ENCODE measurements at regions not wholly inside any gene's neighbourhood (a gene's known extent, or its start where the extent isn't known, plus 50 kb on each side); places are given as distances from the start of the nearest gene placed in this dataset.

DNA sequence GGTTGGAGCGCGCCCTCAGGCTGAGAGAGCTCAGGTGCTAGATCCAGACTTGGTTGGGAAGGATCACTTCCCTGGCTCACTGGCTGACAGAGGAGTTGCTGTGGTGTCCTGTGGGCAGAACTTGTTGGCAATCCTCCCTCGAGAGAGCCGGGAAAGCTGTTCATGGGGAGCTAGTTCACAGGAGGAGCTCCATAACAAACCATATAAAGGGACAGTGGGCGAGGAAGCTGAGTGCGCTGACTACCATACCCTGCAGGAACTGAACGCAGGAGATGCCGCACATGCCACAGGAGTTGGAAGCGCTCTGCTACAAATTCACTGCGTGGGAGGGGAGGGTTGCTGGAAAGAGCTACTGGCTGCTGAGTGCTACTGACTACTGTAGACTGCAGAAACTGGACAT, 243.2 kb downstream of the OGFRL1 start:
- DNase-seq = no peak

DNA sequence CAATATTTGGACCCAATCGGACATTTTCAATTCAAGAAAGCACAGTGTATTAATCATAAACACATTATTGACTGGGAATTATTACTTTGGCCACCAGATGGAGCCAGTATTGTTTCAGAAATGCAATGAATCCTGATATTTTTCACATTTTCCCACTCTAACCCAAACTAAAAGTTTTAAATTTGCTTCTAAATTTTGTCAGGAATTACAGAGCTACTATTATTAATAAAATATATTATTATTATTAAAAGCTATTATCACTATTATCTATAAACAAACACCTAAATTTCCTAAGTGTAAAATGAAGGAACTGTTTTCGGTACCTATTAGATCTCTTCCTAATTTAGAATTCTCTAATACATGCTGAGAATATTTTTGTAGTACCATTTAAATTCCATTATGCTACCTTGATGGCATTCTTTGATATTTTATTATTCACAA, 245.3 kb downstream of the OGFRL1 start:
- peak; percentile 8 for DNase-seq

DNA sequence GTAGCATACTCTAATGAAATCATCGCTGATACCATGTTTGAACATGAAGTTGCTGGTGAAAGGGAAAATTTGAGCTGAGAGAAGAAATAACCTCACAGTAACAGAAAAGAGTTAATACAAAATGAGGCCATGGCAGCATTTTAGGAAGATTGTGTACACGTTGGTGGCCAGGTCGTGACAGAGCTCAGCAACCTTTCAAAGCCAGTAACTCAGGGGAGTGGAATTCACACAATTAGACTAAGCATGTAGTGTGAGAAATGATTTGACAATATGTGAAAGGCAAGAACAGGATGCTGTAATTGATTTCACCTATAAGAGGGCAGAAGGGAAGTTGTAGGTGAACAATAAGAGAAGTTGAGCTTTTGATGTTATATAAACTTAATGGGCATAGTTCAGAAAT, 246.3 kb downstream of the OGFRL1 start:
- no peak for DNase-seq

DNA sequence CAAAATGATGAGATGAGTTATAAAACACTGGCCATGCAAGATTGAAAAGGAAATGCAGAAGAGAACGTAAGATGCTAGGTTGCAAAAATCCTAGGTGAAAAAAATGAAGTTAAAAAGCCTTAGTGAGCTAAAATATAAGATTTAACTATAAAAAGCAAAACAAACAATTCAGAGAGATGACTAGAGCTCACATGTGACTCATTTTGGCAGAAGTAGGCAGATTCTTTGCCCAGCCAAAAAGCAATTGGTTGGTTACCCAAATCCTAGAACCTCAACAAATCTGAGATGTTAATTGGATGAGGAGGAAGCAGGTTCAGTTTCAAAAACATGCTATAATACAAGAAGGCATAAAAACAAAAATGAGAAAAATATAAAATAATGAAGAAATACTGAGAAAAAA, 249.1 kb downstream of the OGFRL1 start:
- no peak for DNase-seq

DNA sequence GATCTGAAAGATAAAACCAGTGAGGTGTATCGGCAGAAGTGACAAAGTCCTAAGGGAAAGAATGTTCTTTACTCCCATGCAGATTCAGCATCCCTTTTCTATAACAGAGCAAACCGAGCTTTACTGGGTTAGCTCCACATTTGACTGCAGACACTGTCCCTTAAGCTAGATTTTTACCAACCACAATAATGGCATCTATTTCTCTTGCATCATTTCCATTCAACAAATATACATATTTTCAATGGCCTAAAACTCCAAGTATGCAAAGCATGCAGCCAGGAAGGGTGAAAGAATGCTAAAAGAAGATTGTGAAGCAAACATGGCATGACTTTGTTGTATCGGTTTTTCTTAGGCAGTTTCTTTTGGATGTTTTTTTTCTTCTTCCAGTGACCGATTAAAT, 255.4 kb downstream of the OGFRL1 start:
- no peak for DNase-seq

DNA sequence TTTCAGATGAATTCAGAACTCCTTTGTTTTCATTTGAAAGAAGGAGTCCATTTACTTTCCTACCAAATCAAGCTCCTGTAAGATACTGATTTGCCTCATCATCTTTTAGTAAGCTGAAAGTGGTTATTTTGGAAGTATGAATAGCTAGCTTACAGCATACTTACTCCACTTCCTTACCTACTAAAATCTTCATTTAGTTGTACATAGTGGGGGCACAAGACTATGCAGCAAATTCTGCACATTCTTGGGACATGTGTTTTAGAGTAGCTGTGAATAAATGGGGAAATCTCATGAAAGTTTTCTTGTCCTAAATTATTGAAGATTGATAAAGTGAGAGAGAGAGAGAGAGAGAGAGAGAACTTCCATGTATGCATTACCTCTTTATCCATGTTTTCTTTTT, 256.3 kb downstream of the OGFRL1 start:
- DNase-seq = no peak

DNA sequence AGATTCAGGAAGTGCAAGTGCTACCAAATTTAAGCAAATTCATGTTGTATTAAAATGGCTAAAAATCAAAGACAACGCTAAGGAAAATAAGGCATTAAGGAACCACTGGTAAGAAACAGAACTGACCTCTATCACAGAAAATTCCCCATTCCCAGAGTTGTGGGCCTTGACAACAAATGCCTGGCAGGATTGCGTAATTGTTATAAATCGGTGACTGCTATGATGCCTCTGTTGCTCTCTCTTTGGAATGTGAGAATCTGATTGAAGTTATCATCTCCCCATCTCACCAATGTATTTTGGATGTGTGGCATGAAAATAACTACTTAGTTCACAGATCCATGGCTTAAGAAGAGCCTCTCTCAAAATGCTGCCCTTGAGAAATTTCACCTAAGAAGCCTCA, 257.3 kb downstream of the OGFRL1 start:
- DNase-seq = no peak

DNA sequence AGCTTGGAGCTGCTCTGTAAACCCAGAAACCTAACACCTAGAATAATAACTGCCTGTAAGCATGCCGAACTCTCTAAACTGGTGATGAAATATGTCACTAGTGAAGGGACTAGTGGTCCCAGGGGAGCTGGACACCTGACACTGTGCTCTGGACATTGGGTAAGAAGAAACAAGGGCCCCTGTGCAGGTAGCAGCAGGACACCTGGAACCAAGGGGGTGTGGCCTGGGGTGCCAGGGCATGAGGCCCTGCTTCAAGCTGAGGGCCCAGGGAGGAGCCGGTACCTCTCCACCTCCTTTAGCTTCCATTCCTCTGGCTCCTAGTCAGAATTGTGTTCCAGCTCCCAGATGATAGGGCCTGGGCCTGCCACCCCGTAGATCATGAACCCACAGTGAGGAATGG, 263.2 kb downstream of the OGFRL1 start:
- no peak for DNase-seq

DNA sequence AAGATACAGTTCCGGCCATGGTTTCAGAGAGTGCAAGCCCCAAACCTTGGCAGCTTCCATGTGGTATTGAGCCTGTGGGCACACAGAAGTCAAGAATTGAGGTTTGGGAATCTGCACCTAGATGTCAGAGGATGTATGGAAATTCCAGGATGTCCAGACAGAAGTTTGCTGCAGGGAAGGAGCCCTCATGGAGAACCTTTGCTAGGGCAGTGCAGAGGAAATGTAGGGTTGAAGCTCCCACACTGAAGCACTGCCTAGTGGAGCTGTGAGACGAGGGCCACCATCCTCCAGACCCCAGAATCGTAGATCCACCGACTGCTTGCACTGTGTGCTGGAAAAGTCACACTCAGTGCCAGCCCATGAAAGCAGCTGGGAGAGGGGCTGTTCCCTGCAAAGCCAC, 267.5 kb downstream of the OGFRL1 start:
- DNase-seq = no peak

DNA sequence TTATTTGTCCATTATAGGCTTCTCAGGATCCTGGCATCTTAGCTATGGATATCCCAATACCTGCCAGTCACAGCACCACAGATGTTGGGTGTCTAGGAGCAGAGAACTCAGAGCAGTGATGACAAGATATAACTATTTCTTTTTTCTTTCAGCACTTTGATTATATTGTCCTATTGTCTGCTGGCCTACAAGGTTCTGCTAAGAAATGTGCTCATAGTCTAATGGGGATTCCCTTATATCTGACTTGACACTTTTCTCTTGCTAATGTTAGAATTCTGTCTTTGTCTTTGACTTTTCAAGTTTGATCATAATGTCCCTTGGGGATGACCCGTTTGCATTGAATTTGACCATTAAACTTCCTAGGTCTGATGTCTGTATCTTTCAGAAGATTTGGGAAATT, 270.4 kb downstream of the OGFRL1 start:
- DNase-seq = no peak

DNA sequence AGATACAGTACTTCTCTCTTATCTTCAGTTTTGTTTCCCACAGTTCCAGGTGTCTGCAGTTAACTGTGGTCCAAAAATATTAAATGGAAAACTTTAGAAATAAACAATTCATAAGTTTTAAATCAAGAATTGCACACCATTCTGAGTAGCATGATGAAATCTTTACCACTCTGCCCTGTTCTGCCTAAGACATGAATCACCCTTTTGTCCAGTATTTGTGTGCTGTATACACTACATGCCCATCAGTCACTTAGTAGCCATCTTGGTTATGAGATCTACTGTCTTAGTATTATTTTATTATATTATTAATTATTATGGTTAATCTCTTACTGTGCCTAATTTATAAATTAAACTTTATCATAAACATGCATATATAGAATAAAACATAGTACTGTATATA, 279.0 kb downstream of the OGFRL1 start:
- no peak for DNase-seq

DNA sequence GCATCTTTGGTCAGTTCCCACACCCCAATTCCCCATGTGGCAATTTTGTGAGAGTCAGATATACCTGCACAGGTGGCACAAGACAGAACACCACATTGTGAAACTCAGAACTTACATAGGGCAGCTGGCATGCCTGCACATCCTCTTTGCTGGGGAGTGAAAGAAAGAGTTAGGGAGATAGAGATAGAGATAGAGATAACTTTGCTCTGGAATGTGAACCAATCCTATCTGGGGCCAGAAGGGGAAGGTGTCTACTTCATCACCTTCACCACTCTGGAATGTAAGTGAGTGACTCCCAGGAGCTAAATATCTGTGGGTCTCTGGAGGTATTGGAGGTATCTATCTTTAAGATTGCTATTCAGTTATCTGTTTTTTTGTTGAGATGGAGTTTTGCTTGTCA, 289.2 kb downstream of the OGFRL1 start:
- DNase-seq = no peak

DNA sequence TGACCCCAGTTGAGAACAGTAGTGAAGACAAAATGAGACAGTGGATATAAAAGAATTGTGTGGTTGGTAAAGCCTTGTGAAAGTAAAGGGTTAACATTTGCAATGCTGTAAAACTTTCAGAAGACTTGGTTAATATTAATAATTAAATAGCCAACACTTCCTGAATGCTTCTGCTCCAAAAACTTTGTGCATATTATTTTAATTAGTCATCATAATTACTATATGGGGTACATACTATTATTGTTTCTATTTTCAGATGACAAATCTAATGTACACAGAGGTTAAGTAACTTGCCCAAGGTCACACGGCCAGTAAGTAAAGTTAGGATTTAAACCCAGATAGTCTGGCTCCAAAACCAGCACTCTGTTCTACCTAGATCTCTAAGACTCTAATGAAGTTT, 291.3 kb downstream of the OGFRL1 start:
- DNase-seq = no peak

DNA sequence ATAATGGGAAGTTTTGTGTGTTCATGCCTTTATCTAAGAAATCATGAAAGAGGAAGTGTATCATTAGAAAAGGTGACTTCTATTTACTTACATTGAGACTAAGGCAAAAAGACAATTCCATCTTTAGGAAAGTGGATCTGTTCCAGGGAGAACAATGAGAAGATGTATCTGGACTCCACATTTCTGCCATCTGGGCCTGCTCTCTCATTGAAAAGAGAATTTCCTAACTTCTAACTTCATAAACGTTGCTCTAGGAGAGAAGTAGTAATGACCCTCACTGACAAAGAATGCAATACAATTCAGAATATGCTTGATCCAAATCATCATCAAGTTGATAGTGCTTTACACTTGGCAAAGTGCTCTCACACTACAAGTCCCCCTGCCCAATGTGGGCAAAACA, 294.2 kb downstream of the OGFRL1 start:
- no peak for DNase-seq

DNA sequence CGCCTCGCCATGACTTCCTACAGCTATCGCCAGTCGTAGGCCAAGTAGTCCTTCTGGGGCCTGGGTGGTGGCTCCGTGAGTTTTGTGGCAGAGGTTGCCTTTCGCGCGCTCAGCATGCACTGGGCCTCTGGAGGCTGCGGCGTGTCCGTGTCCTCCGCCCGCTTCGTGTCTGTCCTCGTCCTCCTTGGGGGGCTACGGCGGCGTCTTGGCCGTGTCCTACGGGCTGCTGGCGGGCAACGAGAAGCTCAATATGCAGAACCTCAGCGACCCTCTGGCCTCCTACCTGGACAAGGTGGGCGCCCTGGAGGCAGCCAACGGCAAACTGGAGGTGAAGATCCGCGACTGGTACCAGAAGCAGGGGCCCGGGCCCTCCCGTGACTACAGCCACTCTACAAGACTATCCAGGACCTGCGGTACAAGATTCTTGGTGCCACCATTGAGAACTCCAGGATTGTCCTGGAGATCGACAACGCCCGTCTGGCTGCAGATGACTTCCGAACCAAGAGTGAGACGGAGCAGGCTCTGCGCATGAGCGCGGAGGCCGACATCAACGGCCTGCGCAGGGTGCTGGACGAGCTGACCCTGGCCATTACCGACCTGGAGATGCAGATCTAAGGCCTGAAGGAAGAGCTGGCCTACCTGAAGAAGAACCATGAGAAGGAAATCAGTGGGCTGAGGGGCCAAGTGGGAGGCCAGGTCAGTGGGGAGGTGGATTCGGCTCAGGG, 296.3 kb downstream of the OGFRL1 start:
- no peak for DNase-seq

DNA sequence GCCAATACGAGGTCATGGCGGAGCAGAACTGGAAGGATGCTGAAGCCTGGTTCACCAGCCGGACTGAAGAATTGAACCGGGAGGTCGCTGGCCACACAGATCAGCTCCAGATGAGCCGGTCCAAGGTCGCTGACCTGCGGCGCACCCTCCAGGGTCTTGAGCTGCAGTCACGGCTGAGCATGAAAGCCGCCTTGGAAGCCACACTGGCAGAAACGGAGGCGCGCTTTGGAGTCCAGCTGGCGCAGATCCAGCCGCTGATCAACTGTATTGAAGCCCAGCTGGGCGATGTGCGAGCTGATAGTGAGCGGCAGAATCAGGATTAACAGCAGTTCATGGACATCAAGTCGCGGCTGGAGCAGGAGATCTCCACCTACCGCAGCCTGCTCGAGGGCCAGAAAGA, 296.9 kb downstream of the OGFRL1 start:
- DNase-seq = no peak

DNA sequence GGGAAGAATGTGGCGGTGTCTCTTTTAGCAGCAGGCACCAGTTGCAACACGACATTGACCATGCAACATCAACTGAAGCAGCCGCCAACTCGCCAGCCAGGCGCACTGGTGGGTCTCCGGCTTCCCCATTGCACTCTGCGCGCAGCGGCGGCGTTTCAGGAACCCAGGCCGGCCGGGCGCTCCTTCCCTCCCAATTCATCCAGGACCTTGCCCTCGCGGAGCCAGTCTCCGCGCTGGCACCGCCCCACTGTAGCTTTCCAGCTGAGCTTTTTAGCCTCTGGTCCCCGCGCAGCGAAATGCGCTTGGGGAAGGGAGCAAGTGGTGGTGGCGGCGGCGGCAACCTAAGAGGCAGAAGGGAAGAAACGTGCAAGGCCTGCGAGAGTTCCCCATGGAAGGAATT, 297.9 kb upstream of the RIMS1 start:
- no peak for DNase-seq

DNA sequence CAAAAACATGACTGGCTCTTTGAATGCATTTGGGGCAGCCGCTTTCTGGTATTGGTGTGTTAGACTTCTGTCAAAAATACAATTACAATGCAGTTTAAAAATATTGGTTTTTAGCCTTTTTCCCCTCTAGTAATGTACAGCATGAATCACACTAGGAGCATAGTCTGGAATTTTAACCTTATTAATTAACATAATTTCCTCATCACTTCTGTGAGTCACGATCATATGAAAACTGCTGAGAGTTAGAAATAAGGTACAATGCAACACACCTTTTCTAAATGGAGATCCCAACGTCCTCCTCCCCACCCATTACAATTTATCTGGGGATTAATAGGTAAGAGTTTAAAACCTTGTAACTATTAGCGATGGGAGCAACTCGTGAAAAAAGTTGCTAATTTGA, 297.1 kb upstream of the RIMS1 start:
- DNase-seq = no peak

DNA sequence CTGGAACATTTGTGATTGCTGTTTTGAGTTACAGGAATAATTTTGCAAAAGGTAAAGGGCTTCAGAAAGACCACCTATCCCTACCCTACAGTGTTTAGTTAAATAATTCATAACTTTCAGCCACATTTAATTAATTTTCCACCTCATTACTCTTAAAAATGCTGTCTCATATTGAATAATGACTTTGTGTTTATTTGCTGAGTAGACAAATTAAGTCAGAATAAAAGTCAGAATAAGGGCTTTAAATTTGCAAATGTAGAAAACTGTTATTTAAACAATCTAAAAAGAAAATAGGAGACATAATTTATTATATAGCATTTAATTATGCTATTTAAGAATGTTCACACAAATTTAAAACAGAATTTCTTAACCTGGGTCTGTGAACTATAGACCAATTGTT, 293.7 kb upstream of the RIMS1 start:
- DNase-seq = no peak

DNA sequence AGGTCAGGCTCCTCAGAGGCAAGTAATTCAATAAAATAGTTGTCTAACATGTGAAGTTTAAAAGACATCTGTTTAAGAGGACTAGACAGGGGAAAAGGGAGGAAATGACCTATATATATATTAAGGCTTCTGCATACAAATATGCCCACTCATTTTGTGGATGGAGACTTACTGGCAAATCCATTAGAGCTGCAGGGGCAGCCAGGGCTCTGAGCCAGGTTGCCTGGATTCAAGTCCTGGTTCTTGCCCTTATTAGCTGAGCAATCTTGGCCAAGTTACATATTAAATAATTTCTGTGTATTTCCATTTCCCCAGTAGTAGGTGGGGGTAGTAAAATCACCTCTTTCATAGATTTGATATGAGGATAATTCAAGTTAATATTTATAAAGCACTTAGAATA, 287.0 kb upstream of the RIMS1 start:
- no peak for DNase-seq

DNA sequence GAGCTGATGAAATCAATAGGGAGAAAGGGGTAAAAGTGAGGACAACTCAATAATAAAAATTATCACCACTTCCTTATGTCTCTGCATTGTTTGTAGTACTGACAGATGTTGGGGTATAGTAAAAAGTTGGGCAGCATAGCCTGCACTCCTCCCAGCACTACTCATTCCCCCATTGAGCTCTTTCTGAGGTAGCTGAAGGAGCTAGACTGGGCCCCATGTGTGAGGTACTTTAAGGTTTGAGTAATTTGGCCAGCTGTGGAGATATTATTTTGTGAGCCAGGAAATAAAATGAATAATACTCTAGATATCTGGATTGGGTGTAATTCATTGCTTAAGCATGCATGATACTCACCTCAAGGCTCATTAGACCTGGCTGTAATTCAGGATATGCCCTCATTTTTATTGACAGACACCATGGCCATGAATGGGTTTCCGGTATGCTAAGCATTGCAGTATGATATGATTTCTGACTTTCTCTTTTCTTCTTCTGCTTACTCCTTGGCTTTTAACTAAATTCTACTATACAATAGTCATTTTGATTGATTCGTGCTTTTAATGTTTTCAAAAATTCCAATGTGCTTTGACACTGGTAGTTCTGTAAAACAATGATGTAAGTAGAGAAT, 283.9 kb upstream of the RIMS1 start:
- DNase-seq = no peak

DNA sequence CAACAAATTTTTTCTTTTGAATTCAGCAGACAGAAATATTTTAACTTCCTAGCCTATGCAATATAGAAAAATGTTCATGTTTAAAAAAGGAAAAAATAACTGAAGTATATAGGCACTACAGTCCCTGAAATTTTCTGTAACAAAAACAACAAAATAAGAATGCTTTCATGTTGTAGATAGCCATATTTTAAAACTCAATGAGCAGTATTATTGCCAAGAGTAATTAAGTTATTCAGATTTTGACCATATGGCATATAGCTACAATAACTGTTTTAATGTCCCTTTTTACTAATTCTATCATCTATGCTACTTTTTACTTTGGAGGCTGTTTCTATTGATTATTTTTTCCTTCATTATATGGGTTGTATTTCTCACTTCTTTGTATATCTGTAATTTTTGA, 283.3 kb upstream of the RIMS1 start:
- no peak for DNase-seq

DNA sequence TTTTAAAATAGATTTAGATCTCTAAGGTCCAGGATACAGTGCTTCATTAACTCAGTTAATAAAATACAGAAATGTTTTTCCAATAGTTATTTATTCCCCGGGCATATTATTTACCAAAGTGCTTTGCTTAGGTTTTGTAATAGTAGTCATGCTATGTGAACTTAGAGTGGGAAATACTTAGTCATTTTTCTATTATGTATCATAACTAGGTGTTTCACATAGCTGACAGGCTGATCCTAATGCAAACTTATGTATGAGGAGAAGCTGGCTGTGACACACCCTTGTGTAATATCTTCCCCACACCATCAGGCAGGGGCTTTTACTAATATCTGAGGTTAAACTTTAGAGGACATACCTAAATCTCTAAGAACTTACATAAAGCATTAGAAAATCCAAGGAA, 277.7 kb upstream of the RIMS1 start:
- no peak for DNase-seq

DNA sequence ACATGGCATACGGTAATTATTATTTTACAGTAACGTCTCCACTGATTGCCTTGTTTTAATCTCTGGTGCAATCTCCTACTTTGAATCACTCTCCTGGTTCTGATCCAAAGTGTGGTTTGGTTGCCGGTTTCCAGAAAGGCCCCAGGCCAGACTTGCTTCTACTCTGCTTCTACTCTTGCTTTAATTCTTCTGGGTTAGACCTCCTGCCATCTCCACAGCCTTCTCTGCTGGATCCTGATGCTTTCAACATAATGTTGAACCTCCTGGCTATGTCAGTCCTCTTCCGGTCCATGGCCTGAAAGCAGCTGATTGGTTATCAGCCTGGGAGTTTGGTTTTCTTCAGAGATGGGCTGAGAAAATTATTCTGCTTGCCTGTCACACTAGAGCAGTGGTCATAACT, 266.5 kb upstream of the RIMS1 start:
- DNase-seq = no peak

DNA sequence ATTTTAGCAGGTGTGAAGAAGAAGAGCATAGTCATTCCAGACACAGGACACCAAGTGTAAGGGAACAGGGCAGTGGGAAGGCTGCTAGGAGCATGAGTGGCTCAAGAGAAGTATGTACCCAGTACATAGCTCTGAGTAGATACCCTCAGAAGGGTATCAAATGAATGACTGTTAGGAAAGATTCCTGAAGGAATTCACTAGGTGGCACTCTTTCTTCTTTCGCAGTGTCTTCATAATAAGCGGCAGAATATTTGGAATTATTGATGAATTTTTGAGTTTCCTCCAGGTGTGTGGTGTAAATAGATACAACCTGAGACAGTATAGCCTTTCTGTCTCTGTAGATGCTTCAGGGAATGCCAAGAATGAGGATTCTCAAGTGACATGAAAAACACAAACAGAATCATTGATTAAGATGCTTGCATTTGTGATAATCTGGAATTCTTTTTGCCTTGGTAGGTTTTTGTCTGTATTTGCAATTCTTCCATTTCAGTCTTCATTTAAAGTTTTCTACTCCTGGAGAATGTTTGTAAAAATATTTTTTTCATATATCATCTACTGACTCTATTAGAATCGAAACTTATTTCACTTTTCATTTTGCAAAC, 264.3 kb upstream of the RIMS1 start:
- no peak for DNase-seq

All from NCI-H510A treated with DMSO at 0.1 percent for 48 hours (cell line).